ENCODE measurements at regions not wholly inside any gene's neighbourhood (a gene's known extent, or its start where the extent isn't known, plus 50 kb on each side); places are given as distances from the start of the nearest gene placed in this dataset.

DNA sequence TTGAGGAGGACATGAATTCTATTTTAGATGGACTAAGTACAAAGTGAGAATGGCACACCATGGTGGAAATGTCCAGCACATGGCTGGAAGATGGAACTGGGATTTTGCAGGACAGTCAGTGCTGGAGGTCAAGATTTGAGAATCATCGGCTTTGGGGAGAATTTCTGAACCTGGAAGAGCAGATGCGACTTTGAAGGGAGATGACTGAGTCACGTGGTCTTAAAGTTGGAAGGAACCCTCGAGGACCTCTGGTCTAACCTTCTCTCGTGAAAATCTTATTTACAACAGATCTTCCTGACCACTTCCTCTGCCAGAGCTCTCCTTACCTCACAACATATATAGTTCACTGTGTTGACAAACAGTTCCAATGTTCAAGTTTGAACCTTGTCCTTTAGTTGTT, 415.4 kb downstream of the ATP23 start:
- no peak overlapping the region for H3K27ac ChIP-seq (ENCODE audit: insufficient read depth, low read length, poor library complexity, severe bottlenecking)
- H3K27me3 ChIP-seq (ENCODE audit: control insufficient read depth, insufficient read depth, low read length) = no peaks in the 10 kb centered on the region
- H3K36me3 Mint-ChIP-seq = no peaks in the 10 kb centered on the region
- no peaks in the 10 kb centered on the region for H3K9me3 ChIP-seq (ENCODE audit: control insufficient read depth in 2 of 2, low read length in 2 of 2)
- peaks cover 18% of the 10 kb centered on the region for H3K27me3 Mint-ChIP-seq
- H3K27ac Mint-ChIP-seq = no peak overlapping the region
- H3K9me3 Mint-ChIP-seq = peaks cover 0 to 2% (median 0%) of the 10 kb centered on the region in 7 donors
- ATAC-seq (ENCODE audit: low read depth in 2 of 2) = no peak
- DNase-seq = no peak
- H3K4me1 ChIP-seq (ENCODE audit: control insufficient read depth, insufficient read depth, low read length, poor library complexity, severe bottlenecking) = no peaks in the 10 kb centered on the region
- no peak overlapping the region for H3K4me3 Mint-ChIP-seq
- H3K4me3 ChIP-seq (ENCODE audit: low read depth, low read length) = no peak overlapping the region
- H3K36me3 ChIP-seq (ENCODE audit: control insufficient read depth, insufficient read depth, low read length) = no peaks in the 10 kb centered on the region
- no peaks in the 10 kb centered on the region for H3K4me1 Mint-ChIP-seq

DNA sequence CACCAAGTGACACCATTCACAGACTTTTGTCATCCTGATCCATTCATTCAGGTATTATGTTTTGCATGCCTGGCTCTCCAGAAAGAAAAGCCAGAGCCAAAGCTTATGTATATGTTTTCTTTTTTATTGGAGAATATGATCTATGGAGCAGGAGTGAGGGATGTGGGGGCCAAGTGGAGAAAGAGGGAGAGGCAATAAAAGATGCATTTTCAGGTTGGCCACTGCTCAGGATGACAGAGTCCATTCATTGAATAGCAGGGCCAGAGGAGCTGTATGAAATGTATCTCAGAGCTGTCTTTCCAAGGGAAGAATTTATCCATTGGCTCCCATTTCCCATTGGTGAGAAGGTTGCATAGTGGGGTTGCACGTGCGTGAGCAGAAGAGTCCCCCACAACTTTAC, 416.1 kb downstream of the ATP23 start:
- H3K27ac Mint-ChIP-seq = no peak overlapping the region
- no peaks in the 10 kb centered on the region for H3K9me3 ChIP-seq (ENCODE audit: control insufficient read depth in 2 of 2, low read length in 2 of 2)
- peaks cover 18% of the 10 kb centered on the region for H3K27me3 Mint-ChIP-seq
- peaks cover 0 to 2% (median 0%) of the 10 kb centered on the region in 7 donors for H3K9me3 Mint-ChIP-seq
- ATAC-seq (ENCODE audit: low read depth in 2 of 2) (no peak), DNase-seq (no peak)
- no peaks in the 10 kb centered on the region for H3K4me1 Mint-ChIP-seq
- no peaks in the 10 kb centered on the region for H3K36me3 ChIP-seq (ENCODE audit: control insufficient read depth, insufficient read depth, low read length)
- H3K4me3 Mint-ChIP-seq = no peak overlapping the region
- no peaks in the 10 kb centered on the region for H3K27me3 ChIP-seq (ENCODE audit: control insufficient read depth, insufficient read depth, low read length)
- no peak overlapping the region for H3K27ac ChIP-seq (ENCODE audit: insufficient read depth, low read length, poor library complexity, severe bottlenecking)
- H3K4me1 ChIP-seq (ENCODE audit: control insufficient read depth, insufficient read depth, low read length, poor library complexity, severe bottlenecking) = no peaks in the 10 kb centered on the region
- H3K36me3 Mint-ChIP-seq = no peaks in the 10 kb centered on the region
- H3K4me3 ChIP-seq (ENCODE audit: low read depth, low read length) = no peak overlapping the region

DNA sequence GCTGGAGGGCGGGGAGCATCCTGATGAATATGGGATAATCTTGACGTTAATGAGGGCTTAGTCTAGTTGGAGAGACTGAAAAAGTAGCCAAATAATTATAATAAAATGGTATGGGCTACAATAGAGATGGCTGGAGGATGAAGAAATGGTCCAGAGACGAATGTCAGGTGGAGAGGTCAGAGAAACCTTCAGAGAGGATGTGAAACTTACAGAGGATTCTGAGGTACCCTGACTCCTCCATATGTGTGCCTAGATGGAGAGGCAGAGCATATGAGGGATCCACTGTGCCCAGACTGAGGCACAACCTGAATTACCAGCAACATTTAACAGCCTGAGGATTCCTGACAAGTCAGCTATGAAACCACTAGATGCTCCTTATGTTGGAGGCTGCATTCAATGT, 417.0 kb downstream of the ATP23 start:
- H3K27me3 Mint-ChIP-seq = peaks cover 12% of the 10 kb centered on the region
- no peaks in the 10 kb centered on the region for H3K4me1 Mint-ChIP-seq
- H3K4me1 ChIP-seq (ENCODE audit: control insufficient read depth, insufficient read depth, low read length, poor library complexity, severe bottlenecking) = no peaks in the 10 kb centered on the region
- peaks cover 0 to 2% (median 0%) of the 10 kb centered on the region in 7 donors for H3K9me3 Mint-ChIP-seq
- H3K4me3 Mint-ChIP-seq = no peak overlapping the region
- H3K27ac ChIP-seq (ENCODE audit: insufficient read depth, low read length, poor library complexity, severe bottlenecking) = no peak overlapping the region
- H3K27me3 ChIP-seq (ENCODE audit: control insufficient read depth, insufficient read depth, low read length) = no peaks in the 10 kb centered on the region
- no peaks in the 10 kb centered on the region for H3K9me3 ChIP-seq (ENCODE audit: control insufficient read depth in 2 of 2, low read length in 2 of 2)
- H3K27ac Mint-ChIP-seq = no peak overlapping the region
- H3K36me3 ChIP-seq (ENCODE audit: control insufficient read depth, insufficient read depth, low read length) = no peaks in the 10 kb centered on the region
- DNase-seq (no peak), ATAC-seq (ENCODE audit: low read depth in 2 of 2) (no peak)
- H3K36me3 Mint-ChIP-seq = no peaks in the 10 kb centered on the region
- H3K4me3 ChIP-seq (ENCODE audit: low read depth, low read length) = no peak overlapping the region

DNA sequence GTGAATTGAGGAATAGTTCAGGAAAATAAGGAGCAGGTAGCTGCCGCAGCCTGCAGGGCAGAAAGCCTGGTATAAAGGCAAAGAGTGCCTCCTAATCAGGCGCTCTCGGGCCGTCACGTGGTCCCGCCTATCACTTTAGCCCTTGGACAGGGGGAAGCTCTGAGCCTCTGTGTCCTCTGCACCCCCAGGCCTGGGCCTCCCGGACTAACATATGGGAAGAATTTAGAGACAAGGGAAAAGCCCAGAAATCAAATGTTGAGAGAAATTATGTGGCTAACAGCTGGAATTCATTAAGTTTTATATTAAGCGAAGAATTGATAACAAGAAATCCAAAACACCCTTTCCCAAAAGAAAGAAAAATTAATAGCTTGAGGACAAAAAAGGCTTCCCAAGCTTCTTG, 417.7 kb downstream of the ATP23 start:
- Mint-ChIP-seq H3K4me1 (no peaks in the 10 kb centered on the region), H3K9me3 (peaks cover 0 to 2% (median 0%) of the 10 kb centered on the region in 7 donors), H3K27me3 (peaks cover 10% of the 10 kb centered on the region), H3K27ac (no peak overlapping the region), H3K36me3 (no peaks in the 10 kb centered on the region), H3K4me3 (no peak overlapping the region)
- Histone ChIP-seq H3K4me3 (ENCODE audit: low read depth, low read length) (no peak overlapping the region), H3K36me3 (ENCODE audit: control insufficient read depth, insufficient read depth, low read length) (no peaks in the 10 kb centered on the region), H3K4me1 (ENCODE audit: control insufficient read depth, insufficient read depth, low read length, poor library complexity, severe bottlenecking) (no peaks in the 10 kb centered on the region), H3K27ac (ENCODE audit: insufficient read depth, low read length, poor library complexity, severe bottlenecking) (no peak overlapping the region), H3K9me3 (ENCODE audit: control insufficient read depth in 2 of 2, low read length in 2 of 2) (no peaks in the 10 kb centered on the region), H3K27me3 (ENCODE audit: control insufficient read depth, insufficient read depth, low read length) (no peaks in the 10 kb centered on the region)
- DNase-seq (no peak), ATAC-seq (ENCODE audit: low read depth in 2 of 2) (no peak)

DNA sequence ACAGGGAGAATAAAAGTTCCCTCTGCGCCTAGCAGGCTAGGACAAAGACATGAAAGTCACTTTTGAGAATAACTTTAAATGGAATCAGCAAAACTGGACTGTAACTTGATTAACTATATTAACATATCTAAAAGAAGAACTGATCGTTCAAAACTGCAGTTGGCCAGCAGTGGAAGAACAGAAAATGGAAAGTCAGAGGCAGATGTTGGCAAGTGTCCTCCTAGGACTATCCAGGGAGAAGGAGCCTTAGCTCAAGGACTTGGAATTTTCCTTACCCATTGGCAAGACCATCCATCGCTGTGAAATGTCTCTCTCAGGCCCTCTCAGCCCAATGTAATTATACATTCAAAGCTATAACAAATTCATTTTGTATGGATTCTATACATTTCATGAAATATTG, 419.7 kb downstream of the ATP23 start:
- H3K4me3 ChIP-seq (ENCODE audit: low read depth, low read length) = no peak overlapping the region
- H3K36me3 ChIP-seq (ENCODE audit: control insufficient read depth, insufficient read depth, low read length) = no peaks in the 10 kb centered on the region
- Mint-ChIP-seq H3K9me3 (peaks cover 0 to 5% (median 0%) of the 10 kb centered on the region in 7 donors), H3K4me1 (no peaks in the 10 kb centered on the region), H3K4me3 (no peak overlapping the region), H3K27me3 (peaks cover 4% of the 10 kb centered on the region), H3K27ac (no peak overlapping the region), H3K36me3 (no peaks in the 10 kb centered on the region)
- ATAC-seq (ENCODE audit: low read depth in 2 of 2) (no peak), DNase-seq (no peak)
- H3K27me3 ChIP-seq (ENCODE audit: control insufficient read depth, insufficient read depth, low read length) = no peaks in the 10 kb centered on the region
- no peaks in the 10 kb centered on the region for H3K9me3 ChIP-seq (ENCODE audit: control insufficient read depth in 2 of 2, low read length in 2 of 2)
- H3K4me1 ChIP-seq (ENCODE audit: control insufficient read depth, insufficient read depth, low read length, poor library complexity, severe bottlenecking) = no peaks in the 10 kb centered on the region
- H3K27ac ChIP-seq (ENCODE audit: insufficient read depth, low read length, poor library complexity, severe bottlenecking) = no peak overlapping the region

DNA sequence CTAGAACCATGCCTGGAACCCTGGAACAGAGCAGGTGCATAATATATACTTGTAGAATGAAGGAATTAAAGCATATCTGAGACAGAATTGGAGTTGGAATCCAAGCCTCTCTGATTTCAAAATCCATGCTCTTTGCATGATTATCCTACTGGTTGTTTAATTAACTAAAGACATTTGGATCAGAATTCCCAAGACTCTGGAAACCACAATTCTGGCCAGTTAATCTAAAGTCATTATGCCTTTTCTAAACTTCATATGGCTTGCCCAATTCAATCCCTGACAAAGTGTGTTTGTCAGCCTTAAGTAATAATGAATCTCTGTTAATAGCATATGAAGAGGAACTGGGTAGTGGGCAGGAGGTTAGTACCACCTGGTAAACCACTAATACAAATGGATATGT, 422.6 kb downstream of the ATP23 start:
- Histone ChIP-seq H3K4me1 (ENCODE audit: control insufficient read depth, insufficient read depth, low read length, poor library complexity, severe bottlenecking) (no peaks in the 10 kb centered on the region), H3K36me3 (ENCODE audit: control insufficient read depth, insufficient read depth, low read length) (no peaks in the 10 kb centered on the region), H3K27me3 (ENCODE audit: control insufficient read depth, insufficient read depth, low read length) (no peaks in the 10 kb centered on the region), H3K27ac (ENCODE audit: insufficient read depth, low read length, poor library complexity, severe bottlenecking) (no peak overlapping the region), H3K9me3 (ENCODE audit: control insufficient read depth in 2 of 2, low read length in 2 of 2) (no peaks in the 10 kb centered on the region), H3K4me3 (ENCODE audit: low read depth, low read length) (no peak overlapping the region)
- peaks cover 0 to 6% (median 0%) of the 10 kb centered on the region in 7 donors for H3K9me3 Mint-ChIP-seq
- H3K4me1 Mint-ChIP-seq = no peaks in the 10 kb centered on the region
- no peak overlapping the region for H3K4me3 Mint-ChIP-seq
- no peak overlapping the region for H3K27ac Mint-ChIP-seq
- no peaks in the 10 kb centered on the region for H3K27me3 Mint-ChIP-seq
- no peak for ATAC-seq (ENCODE audit: low read depth in 2 of 2)
- no peaks in the 10 kb centered on the region for H3K36me3 Mint-ChIP-seq
- DNase-seq = no peak

DNA sequence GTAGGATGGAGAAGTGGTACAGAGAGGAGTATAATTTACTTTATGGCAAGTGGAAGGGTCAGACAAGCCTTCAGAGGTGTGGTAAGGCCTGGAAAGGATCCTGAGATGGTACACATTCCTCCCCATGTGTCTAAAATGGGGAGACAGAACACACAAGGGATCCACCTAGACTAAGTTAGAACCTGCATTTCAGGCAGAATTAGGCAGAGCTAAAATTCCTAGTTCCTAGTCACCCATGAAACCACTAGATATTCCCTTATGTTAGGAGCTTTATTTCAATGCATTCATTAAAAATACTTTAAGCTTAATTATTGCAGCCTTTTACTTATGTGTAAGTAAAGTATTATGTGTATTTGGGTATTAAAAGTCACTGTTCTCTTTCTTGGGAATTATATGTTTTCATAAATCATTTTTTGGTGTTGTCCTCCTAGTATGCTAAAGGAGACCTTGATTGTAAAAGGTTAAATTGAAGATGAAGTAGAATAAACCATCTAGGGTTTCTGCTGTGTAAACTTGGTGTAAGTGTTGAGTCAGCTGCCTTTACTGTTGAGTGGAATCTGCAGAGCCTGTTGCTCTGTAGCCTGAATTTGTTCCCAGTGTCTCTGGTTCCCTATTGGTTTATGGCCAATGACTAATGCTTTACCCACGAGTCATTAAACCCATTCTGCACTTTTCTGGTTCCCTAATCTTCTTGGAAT, 423.2 kb downstream of the ATP23 start:
- Mint-ChIP-seq H3K9me3 (peaks cover 0 to 6% (median 0%) of the 10 kb centered on the region in 7 donors), H3K36me3 (no peaks in the 10 kb centered on the region), H3K27ac (no peak overlapping the region), H3K4me1 (no peaks in the 10 kb centered on the region), H3K27me3 (no peaks in the 10 kb centered on the region), H3K4me3 (no peak overlapping the region)
- Histone ChIP-seq H3K4me3 (ENCODE audit: low read depth, low read length) (no peak overlapping the region), H3K4me1 (ENCODE audit: control insufficient read depth, insufficient read depth, low read length, poor library complexity, severe bottlenecking) (no peaks in the 10 kb centered on the region), H3K9me3 (ENCODE audit: control insufficient read depth in 2 of 2, low read length in 2 of 2) (no peaks in the 10 kb centered on the region), H3K36me3 (ENCODE audit: control insufficient read depth, insufficient read depth, low read length) (no peaks in the 10 kb centered on the region), H3K27ac (ENCODE audit: insufficient read depth, low read length, poor library complexity, severe bottlenecking) (no peak overlapping the region), H3K27me3 (ENCODE audit: control insufficient read depth, insufficient read depth, low read length) (no peaks in the 10 kb centered on the region)
- no peak for ATAC-seq (ENCODE audit: low read depth in 2 of 2)
- no peak for DNase-seq

DNA sequence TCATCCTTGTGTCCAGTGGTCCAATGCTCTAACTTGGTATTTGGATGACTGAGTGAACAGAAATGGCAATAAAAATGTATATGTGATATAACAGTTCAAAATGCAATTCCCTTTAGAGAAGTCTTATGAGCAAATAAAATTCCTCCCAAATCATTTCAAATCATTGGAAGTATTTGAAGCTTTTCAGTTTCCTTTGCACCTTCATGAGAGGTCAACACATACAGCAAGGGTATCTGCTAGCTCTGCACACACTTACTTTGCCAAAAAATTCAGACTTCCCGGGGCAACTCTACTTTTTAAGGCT, 423.7 kb downstream of the ATP23 start:
- no peak for ATAC-seq (ENCODE audit: low read depth in 2 of 2)
- Histone ChIP-seq H3K27ac (ENCODE audit: insufficient read depth, low read length, poor library complexity, severe bottlenecking) (no peak overlapping the region), H3K27me3 (ENCODE audit: control insufficient read depth, insufficient read depth, low read length) (no peaks in the 10 kb centered on the region), H3K36me3 (ENCODE audit: control insufficient read depth, insufficient read depth, low read length) (no peaks in the 10 kb centered on the region), H3K9me3 (ENCODE audit: control insufficient read depth in 2 of 2, low read length in 2 of 2) (no peaks in the 10 kb centered on the region), H3K4me3 (ENCODE audit: low read depth, low read length) (no peak overlapping the region), H3K4me1 (ENCODE audit: control insufficient read depth, insufficient read depth, low read length, poor library complexity, severe bottlenecking) (no peaks in the 10 kb centered on the region)
- no peak for DNase-seq
- no peaks in the 10 kb centered on the region for H3K27me3 Mint-ChIP-seq
- no peaks in the 10 kb centered on the region for H3K36me3 Mint-ChIP-seq
- H3K9me3 Mint-ChIP-seq = peaks cover 0 to 6% (median 0%) of the 10 kb centered on the region in 7 donors
- H3K27ac Mint-ChIP-seq = no peak overlapping the region
- H3K4me1 Mint-ChIP-seq = no peaks in the 10 kb centered on the region
- H3K4me3 Mint-ChIP-seq = no peak overlapping the region

All from CD4-positive, CD25-positive, alpha-beta regulatory T cell (primary cell).